Spinal cord (tissue), 9 donors: ENCODE measurements at regions not wholly inside any gene's neighbourhood (a gene's known extent, or its start where the extent isn't known, plus 50 kb on each side); places are given as distances from the start of the nearest gene placed in this dataset.

ENCODE experiments used
- DNase-seq, 6 donors: peaks; one replicate each; pipeline versions ENCODE4 v3.0.0 to v3.0.0-alpha.2; 2013 to 2015; ENCODE audit warnings: low spot score in 6 of 6, low read depth in 4 of 6
- H3K27ac ChIP-seq: one replicate; pipeline ENCODE4 v1.5.1; 2013; ENCODE audit warnings: low read depth, low read length, control low read depth
- H3K27me3 ChIP-seq: one replicate; pipeline ENCODE4 v1.6.1; 2013; ENCODE audit warnings: low read length; ENCODE audit not compliant: control insufficient read depth, insufficient read depth
- H3K36me3 ChIP-seq: one replicate; pipeline ENCODE4 v1.6.1; 2013; ENCODE audit warnings: low read length; ENCODE audit not compliant: control insufficient read depth, insufficient read depth
- H3K4me1 ChIP-seq: one replicate; pipeline ENCODE4 v1.6.1; 2013; ENCODE audit warnings: low read length; ENCODE audit not compliant: control insufficient read depth, insufficient read depth
- H3K4me3 ChIP-seq: one replicate; pipeline ENCODE4 v1.5.1; 2013; ENCODE audit warnings: low read depth, low read length, control low read depth
- H3K9me3 ChIP-seq: one replicate; pipeline ENCODE4 v1.6.1; 2013; ENCODE audit warnings: low read length; ENCODE audit not compliant: control insufficient read depth, insufficient read depth
- WGBS: methylation state at CpG from one replicate; pipeline ENCODE4 v1.1.5; 2013; ENCODE audit warnings: missing lambda C conversion rate; ENCODE audit not compliant: insufficient coverage; 5-methylcytosine and 5-hydroxymethylcytosine counted together
- donor health status: healthy.

- 68% methylated on average over 6 of the region's 8 CpGs for WGBS
- no peak overlapping the region for H3K4me3 ChIP-seq
- no peaks in the 10 kb centered on the region for H3K27me3 ChIP-seq
- peaks cover 2% of the 10 kb centered on the region for H3K4me1 ChIP-seq
- H3K9me3 ChIP-seq: peaks cover 5% of the 10 kb centered on the region
- no peaks in the 10 kb centered on the region for H3K36me3 ChIP-seq
- DNase-seq: no peak
- H3K27ac ChIP-seq: no peak overlapping the region
These were observed 463.4 kb downstream of the EIPR1 start for GRCh38 chr2:2914252-2914651.

- no peak overlapping the region for H3K4me3 ChIP-seq
- peaks cover 5% of the 10 kb centered on the region for H3K9me3 ChIP-seq
- no peaks in the 10 kb centered on the region for H3K27me3 ChIP-seq
- 87% methylated on average over 11 of the region's 13 CpGs for WGBS
- H3K27ac ChIP-seq: no peak overlapping the region
- no peaks in the 10 kb centered on the region for H3K4me1 ChIP-seq
- H3K36me3 ChIP-seq: no peaks in the 10 kb centered on the region
- DNase-seq: no peak
These were observed 464.0 kb downstream of the EIPR1 start for GRCh38 chr2:2913601-2914120.

- no peak overlapping the region for H3K27ac ChIP-seq
- peaks cover 5% of the 10 kb centered on the region for H3K9me3 ChIP-seq
- no peaks in the 10 kb centered on the region for H3K27me3 ChIP-seq
- DNase-seq: no peak
- no peaks in the 10 kb centered on the region for H3K4me1 ChIP-seq
- no peaks in the 10 kb centered on the region for H3K36me3 ChIP-seq
- 86% methylated on average over 10 of the region's 10 CpGs for WGBS
- H3K4me3 ChIP-seq: no peak overlapping the region
These were observed 464.9 kb downstream of the EIPR1 start for GRCh38 chr2:2912731-2913130.

GRCh38 chr2:2912293-2912692 is 465.3 kb downstream of the EIPR1 start:
- Histone ChIP-seq H3K4me3 (no peak overlapping the region), H3K27me3 (no peaks in the 10 kb centered on the region), H3K9me3 (peaks cover 5% of the 10 kb centered on the region), H3K4me1 (no peaks in the 10 kb centered on the region), H3K27ac (no peak overlapping the region), H3K36me3 (no peaks in the 10 kb centered on the region)
- no CpG with 5 or more reads among the region's 3 CpGs for WGBS
- DNase-seq: no peak

GRCh38 chr2:2910259-2910658 is 467.4 kb downstream of the EIPR1 start:
- Histone ChIP-seq H3K4me3 (no peak overlapping the region), H3K4me1 (no peaks in the 10 kb centered on the region), H3K27ac (no peak overlapping the region), H3K9me3 (no peaks in the 10 kb centered on the region), H3K36me3 (no peaks in the 10 kb centered on the region), H3K27me3 (no peaks in the 10 kb centered on the region)
- 96% methylated on average over 6 of the region's 7 CpGs for WGBS
- no peak for DNase-seq

- Histone ChIP-seq H3K4me3 (no peak overlapping the region), H3K4me1 (no peaks in the 10 kb centered on the region), H3K36me3 (no peaks in the 10 kb centered on the region), H3K27ac (no peak overlapping the region), H3K9me3 (no peaks in the 10 kb centered on the region), H3K27me3 (no peaks in the 10 kb centered on the region)
- DNase-seq: no peak
- WGBS: 93% methylated on average over 21 of the region's 23 CpGs
These were observed 468.3 kb downstream of the EIPR1 start for GRCh38 chr2:2909086-2910035.

- DNase-seq: no peak
- WGBS: no CpG with 5 or more reads among the region's 7 CpGs
These were observed 471.5 kb downstream of the EIPR1 start for GRCh38 chr2:2906091-2906490.

GRCh38 chr2:2904721-2905350 is 472.8 kb downstream of the EIPR1 start:
- Histone ChIP-seq H3K4me1 (peaks cover 8% of the 10 kb centered on the region), H3K36me3 (no peaks in the 10 kb centered on the region), H3K9me3 (no peaks in the 10 kb centered on the region), H3K27me3 (no peaks in the 10 kb centered on the region), H3K4me3 (no peak overlapping the region), H3K27ac (no peak overlapping the region)
- no peak for DNase-seq
- WGBS: 97% methylated on average over 8 of the region's 16 CpGs

More at GRCh38 chr2:2906091-2906490, 471.5 kb downstream of the EIPR1 start:
- Histone ChIP-seq H3K4me3 (no peak overlapping the region), H3K36me3 (no peaks in the 10 kb centered on the region), H3K27ac (no peak overlapping the region), H3K9me3 (no peaks in the 10 kb centered on the region), H3K27me3 (no peaks in the 10 kb centered on the region), H3K4me1 (peaks cover 8% of the 10 kb centered on the region)

GRCh38 chr2:2902547-2903281 is 474.9 kb downstream of the EIPR1 start:
- WGBS: 73% methylated on average over 8 of the region's 8 CpGs
- peak in 1 of 6 donors; percentile 33 for DNase-seq
- Histone ChIP-seq H3K4me1 (peaks cover 8% of the 10 kb centered on the region), H3K36me3 (no peaks in the 10 kb centered on the region), H3K9me3 (no peaks in the 10 kb centered on the region), H3K4me3 (no peak overlapping the region), H3K27ac (no peak overlapping the region), H3K27me3 (no peaks in the 10 kb centered on the region)
